ENCODE measurements at regions not wholly inside any gene's neighbourhood (a gene's known extent, or its start where the extent isn't known, plus 50 kb on each side); places are given as distances from the start of the nearest gene placed in this dataset.

GRCh38 chr13:27329210-27329609 lies 58.6 kb downstream of the RASL11A start:
- no peak for TF ChIP-seq CTCF (IDR thresholded peaks at IDR 0.05; ENCODE audit: extremely low read depth in 1 of 2, insufficient read depth in 1 of 2, low read depth in 1 of 2, low read length in 2 of 2)
- no peak for TF ChIP-seq MAX (IDR thresholded peaks at IDR 0.05; ENCODE audit: insufficient read depth, insufficient read length)
- TF ChIP-seq POLR2A (IDR thresholded peaks at IDR 0.05; ENCODE audit: low read depth, low read length) = no peak
- TF ChIP-seq FOS (IDR thresholded peaks at IDR 0.05; ENCODE audit: borderline replicate concordance, insufficient read depth, low read length) = no peak

Data from endothelial cell of umbilical vein (primary cell).